ENCODE measurements at regions not wholly inside any gene's neighbourhood (a gene's known extent, or its start where the extent isn't known, plus 50 kb on each side); places are given as distances from the start of the nearest gene placed in this dataset.

DNA sequence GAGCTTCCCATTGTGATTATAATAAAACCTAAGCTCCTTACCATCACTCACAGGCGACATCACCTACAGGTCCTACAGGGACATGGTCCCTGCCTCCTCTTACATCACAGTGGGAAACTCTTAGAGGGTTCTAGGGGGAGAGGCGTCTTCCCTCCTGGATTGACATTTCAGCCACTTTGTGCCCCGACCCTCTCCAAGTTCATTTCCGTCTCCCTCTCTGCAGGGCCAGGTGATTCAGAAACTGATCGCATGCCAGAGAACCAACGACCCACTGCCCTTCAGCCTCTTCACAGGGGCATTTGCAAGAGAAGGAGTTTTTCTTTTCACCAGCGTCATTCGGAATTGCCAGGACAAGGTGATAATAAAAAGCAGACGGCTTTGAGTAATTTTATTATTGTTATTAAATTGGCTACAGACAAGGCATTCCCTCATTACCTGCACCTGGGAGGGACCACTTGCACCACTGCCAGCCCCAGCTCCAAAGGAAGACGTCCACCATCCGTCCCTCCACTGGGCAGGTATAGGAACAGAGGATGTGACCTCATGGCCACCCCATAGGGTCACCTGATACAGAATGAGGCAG, 85.8 kb upstream of the CUX1 start:
- no peak for TF ChIP-seq CTCF (conservative IDR thresholded peaks at IDR 0.05; ENCODE audit: low read depth, low read length)
- TF ChIP-seq EZH2phosphoT487 (IDR thresholded peaks at IDR 0.05; ENCODE audit: borderline replicate concordance, low read length): no peak
